DOHH2 (cell line): ENCODE measurements at regions not wholly inside any gene's neighbourhood (a gene's known extent, or its start where the extent isn't known, plus 50 kb on each side); places are given as distances from the start of the nearest gene placed in this dataset.

ENCODE experiments used
- EZH2phosphoT487 ChIP-seq: fragments of 200-600 bp; sonication (generic); IDR thresholded peaks from 2 replicates; pipeline ENCODE4 v1.6.1; 2017; ENCODE audit warnings: borderline replicate concordance, mild to moderate bottlenecking, antibody characterized with exemption, low read length, moderate library complexity, mixed read lengths
- TF ChIP-seq, protein P1 (sequence below): fragments of 200-600 bp; sonication (generic); IDR thresholded peaks from one replicate; pipeline ENCODE4 v1.5.1; 2014; ENCODE audit warnings: antibody characterized with exemption, mild to moderate bottlenecking, low read depth, low read length; ENCODE audit not compliant: poor library complexity, severe bottlenecking

GRCh38 chr5:9838916-9839315 is 208.8 kb upstream of the TAS2R1 start:
- TF ChIP-seq, protein P1, sequence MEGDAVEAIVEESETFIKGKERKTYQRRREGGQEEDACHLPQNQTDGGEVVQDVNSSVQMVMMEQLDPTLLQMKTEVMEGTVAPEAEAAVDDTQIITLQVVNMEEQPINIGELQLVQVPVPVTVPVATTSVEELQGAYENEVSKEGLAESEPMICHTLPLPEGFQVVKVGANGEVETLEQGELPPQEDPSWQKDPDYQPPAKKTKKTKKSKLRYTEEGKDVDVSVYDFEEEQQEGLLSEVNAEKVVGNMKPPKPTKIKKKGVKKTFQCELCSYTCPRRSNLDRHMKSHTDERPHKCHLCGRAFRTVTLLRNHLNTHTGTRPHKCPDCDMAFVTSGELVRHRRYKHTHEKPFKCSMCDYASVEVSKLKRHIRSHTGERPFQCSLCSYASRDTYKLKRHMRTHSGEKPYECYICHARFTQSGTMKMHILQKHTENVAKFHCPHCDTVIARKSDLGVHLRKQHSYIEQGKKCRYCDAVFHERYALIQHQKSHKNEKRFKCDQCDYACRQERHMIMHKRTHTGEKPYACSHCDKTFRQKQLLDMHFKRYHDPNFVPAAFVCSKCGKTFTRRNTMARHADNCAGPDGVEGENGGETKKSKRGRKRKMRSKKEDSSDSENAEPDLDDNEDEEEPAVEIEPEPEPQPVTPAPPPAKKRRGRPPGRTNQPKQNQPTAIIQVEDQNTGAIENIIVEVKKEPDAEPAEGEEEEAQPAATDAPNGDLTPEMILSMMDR: no peak
- TF ChIP-seq EZH2phosphoT487: no peak
